ENCODE measurements at regions not wholly inside any gene's neighbourhood (a gene's known extent, or its start where the extent isn't known, plus 50 kb on each side); places are given as distances from the start of the nearest gene placed in this dataset.

DNA sequence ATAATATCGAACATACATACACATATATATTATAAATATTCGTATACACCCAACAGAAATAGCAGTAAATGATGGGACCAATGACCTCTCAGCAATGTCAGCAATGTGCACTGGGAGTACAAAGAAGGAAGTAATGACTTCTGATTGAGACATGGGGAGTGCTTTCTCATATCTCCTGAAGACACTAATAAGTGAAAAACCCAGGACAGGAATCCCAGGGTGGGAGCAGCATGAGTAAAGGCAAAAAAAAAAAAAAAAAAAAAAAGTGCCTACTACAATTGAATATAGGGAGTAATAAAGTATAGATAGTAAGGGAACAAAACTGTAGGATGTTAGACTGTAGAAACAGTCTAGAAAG is 491.3 kb downstream of the IRS1 start:
- peaks cover 2% of the 10 kb centered on the region for H3K4me1 ChIP-seq (ENCODE audit: control insufficient read depth, extremely low read depth, insufficient read depth, low read length)
- DNase-seq (ENCODE audit: low read depth in 2 of 2), result no peak

DNA sequence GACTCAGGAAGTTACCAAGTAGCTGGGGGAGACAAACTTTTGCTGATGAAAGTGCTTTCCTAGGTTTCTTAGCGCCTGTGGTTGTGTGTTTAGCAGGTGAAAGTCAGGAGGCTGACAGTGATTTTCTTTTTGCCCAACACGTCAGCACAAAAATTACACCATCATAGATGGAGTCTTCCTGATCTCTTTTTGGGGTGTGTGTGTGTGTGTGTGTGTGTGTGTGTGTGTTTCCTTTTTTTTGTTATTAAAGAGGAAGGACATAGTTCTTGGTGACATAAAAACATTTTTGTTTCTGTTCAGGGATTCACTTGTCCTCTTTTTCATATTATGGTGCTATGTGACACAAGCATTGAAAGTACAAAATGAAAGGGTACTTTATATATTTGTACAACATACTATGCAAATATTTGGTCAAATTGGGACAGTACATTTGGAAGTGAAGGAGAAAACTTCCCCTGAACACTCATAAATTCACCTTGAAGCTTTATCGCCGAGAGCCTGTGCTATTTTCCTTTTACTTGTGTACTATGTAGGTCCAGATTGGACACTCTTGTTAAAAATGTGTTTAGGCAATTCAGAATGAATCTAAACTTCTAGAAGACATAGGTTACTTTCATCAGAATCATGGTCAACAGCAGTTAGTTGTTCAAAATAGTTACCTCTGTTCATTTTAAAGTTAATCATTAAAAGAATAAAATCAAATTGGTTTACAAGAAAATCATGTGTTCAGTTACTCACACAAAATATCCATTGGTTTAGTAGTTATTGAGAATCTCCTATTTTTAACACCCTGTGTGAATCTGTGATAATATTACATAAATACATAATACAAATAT is 491.9 kb downstream of the IRS1 start:
- H3K9me3 ChIP-seq (ENCODE audit: control insufficient read depth, insufficient read depth, low read depth, low read length), result no peaks in the 10 kb centered on the region

More for the DNA sequence above, 491.3 kb downstream of the IRS1 start:
- H3K79me2 ChIP-seq (ENCODE audit: control insufficient read depth, insufficient read depth, low read length), result no peaks in the 10 kb centered on the region
- H3K4me2 ChIP-seq (ENCODE audit: extremely low read depth, insufficient read depth, low read length), result no peak overlapping the region
- no peak overlapping the region for H3K9ac ChIP-seq (ENCODE audit: insufficient read depth, low read length)
- H3K9me3 ChIP-seq (ENCODE audit: control insufficient read depth, insufficient read depth, low read depth, low read length), result no peaks in the 10 kb centered on the region
- H3K27ac ChIP-seq (ENCODE audit: insufficient read depth, low read length), result no peak overlapping the region
- H3K36me3 ChIP-seq (ENCODE audit: control insufficient read depth, insufficient read depth, low read length), result no peaks in the 10 kb centered on the region
- H3K27me3 ChIP-seq (ENCODE audit: control insufficient read depth, insufficient read depth, low read length), result no peaks in the 10 kb centered on the region
- H3K4me3 ChIP-seq (replicated peaks in 1 of 4; ENCODE audit: control extremely low read depth in 1 of 4, insufficient read depth in 1 of 4, low read depth in 3 of 4, low read length in 4 of 4), result no peak overlapping the region
- no peaks in the 10 kb centered on the region for H4K20me1 ChIP-seq (ENCODE audit: control insufficient read depth, extremely low read depth, insufficient read depth, low read length)
- TF ChIP-seq, protein P1, sequence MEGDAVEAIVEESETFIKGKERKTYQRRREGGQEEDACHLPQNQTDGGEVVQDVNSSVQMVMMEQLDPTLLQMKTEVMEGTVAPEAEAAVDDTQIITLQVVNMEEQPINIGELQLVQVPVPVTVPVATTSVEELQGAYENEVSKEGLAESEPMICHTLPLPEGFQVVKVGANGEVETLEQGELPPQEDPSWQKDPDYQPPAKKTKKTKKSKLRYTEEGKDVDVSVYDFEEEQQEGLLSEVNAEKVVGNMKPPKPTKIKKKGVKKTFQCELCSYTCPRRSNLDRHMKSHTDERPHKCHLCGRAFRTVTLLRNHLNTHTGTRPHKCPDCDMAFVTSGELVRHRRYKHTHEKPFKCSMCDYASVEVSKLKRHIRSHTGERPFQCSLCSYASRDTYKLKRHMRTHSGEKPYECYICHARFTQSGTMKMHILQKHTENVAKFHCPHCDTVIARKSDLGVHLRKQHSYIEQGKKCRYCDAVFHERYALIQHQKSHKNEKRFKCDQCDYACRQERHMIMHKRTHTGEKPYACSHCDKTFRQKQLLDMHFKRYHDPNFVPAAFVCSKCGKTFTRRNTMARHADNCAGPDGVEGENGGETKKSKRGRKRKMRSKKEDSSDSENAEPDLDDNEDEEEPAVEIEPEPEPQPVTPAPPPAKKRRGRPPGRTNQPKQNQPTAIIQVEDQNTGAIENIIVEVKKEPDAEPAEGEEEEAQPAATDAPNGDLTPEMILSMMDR (conservative IDR thresholded peaks at IDR 0.05 in 1 of 2, IDR thresholded peaks at IDR 0.05 in 1 of 2; ENCODE audit: low read depth in 1 of 2, low read length in 2 of 2), result no peak
- no peak for TF ChIP-seq EZH2 (IDR thresholded peaks at IDR 0.05; ENCODE audit: low read length, missing control alignments)
- no peak overlapping the region for H2AFZ ChIP-seq (ENCODE audit: low read length)

DNA sequence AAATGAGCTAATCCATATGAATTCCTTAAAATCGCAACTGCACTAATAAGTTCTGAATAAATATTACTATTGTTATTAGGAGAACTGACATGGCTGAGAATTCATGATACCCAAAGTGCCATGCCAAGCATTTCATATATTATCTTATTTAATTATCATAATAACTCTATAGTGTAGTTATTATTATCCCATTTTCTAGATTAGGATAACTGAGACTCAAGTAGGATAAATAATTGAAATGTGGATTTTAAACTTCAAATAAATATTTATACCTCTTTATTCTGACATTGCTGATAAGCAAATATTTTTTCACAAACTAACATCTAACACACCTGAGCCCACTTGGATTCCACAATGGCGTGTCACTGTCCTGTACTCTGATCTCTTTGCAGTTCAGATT is 492.7 kb downstream of the IRS1 start:
- Histone ChIP-seq H3K79me2 (ENCODE audit: control insufficient read depth, insufficient read depth, low read length) (no peaks in the 10 kb centered on the region), H3K9ac (ENCODE audit: insufficient read depth, low read length) (no peak overlapping the region), H3K27me3 (ENCODE audit: control insufficient read depth, insufficient read depth, low read length) (no peaks in the 10 kb centered on the region), H3K27ac (ENCODE audit: insufficient read depth, low read length) (no peak overlapping the region), H3K36me3 (ENCODE audit: control insufficient read depth, insufficient read depth, low read length) (no peaks in the 10 kb centered on the region), H3K4me1 (ENCODE audit: control insufficient read depth, extremely low read depth, insufficient read depth, low read length) (peaks cover 2% of the 10 kb centered on the region), H4K20me1 (ENCODE audit: control insufficient read depth, extremely low read depth, insufficient read depth, low read length) (no peaks in the 10 kb centered on the region), H3K4me2 (ENCODE audit: extremely low read depth, insufficient read depth, low read length) (no peak overlapping the region), H3K4me3 (replicated peaks in 1 of 4; ENCODE audit: control extremely low read depth in 1 of 4, insufficient read depth in 1 of 4, low read depth in 3 of 4, low read length in 4 of 4) (no peak overlapping the region), H3K9me3 (ENCODE audit: control insufficient read depth, insufficient read depth, low read depth, low read length) (no peaks in the 10 kb centered on the region), H2AFZ (ENCODE audit: low read length) (no peak overlapping the region)
- DNase-seq (ENCODE audit: low read depth in 2 of 2), result no peak
- no peak for TF ChIP-seq EZH2 (IDR thresholded peaks at IDR 0.05; ENCODE audit: low read length, missing control alignments)
- TF ChIP-seq, protein P1 (conservative IDR thresholded peaks at IDR 0.05 in 1 of 2, IDR thresholded peaks at IDR 0.05 in 1 of 2; ENCODE audit: low read depth in 1 of 2, low read length in 2 of 2), result no peak

More for the DNA sequence above, 491.9 kb downstream of the IRS1 start:
- Histone ChIP-seq H3K27ac (ENCODE audit: insufficient read depth, low read length) (no peak overlapping the region), H2AFZ (ENCODE audit: low read length) (no peak overlapping the region), H3K27me3 (ENCODE audit: control insufficient read depth, insufficient read depth, low read length) (no peaks in the 10 kb centered on the region), H3K79me2 (ENCODE audit: control insufficient read depth, insufficient read depth, low read length) (no peaks in the 10 kb centered on the region), H3K36me3 (ENCODE audit: control insufficient read depth, insufficient read depth, low read length) (no peaks in the 10 kb centered on the region), H3K4me1 (ENCODE audit: control insufficient read depth, extremely low read depth, insufficient read depth, low read length) (peaks cover 2% of the 10 kb centered on the region), H4K20me1 (ENCODE audit: control insufficient read depth, extremely low read depth, insufficient read depth, low read length) (no peaks in the 10 kb centered on the region), H3K9ac (ENCODE audit: insufficient read depth, low read length) (no peak overlapping the region), H3K4me2 (ENCODE audit: extremely low read depth, insufficient read depth, low read length) (no peak overlapping the region), H3K4me3 (replicated peaks in 1 of 4; ENCODE audit: control extremely low read depth in 1 of 4, insufficient read depth in 1 of 4, low read depth in 3 of 4, low read length in 4 of 4) (no peak overlapping the region)
- no peak for TF ChIP-seq EZH2 (IDR thresholded peaks at IDR 0.05; ENCODE audit: low read length, missing control alignments)
- TF ChIP-seq, protein P1 (conservative IDR thresholded peaks at IDR 0.05 in 1 of 2, IDR thresholded peaks at IDR 0.05 in 1 of 2; ENCODE audit: low read depth in 1 of 2, low read length in 2 of 2), result no peak
- no peak for DNase-seq (ENCODE audit: low read depth in 2 of 2)
